SK-N-SH (cell line): ENCODE measurements at regions not wholly inside any gene's neighbourhood (a gene's known extent, or its start where the extent isn't known, plus 50 kb on each side); places are given as distances from the start of the nearest gene placed in this dataset.

Source experiments
- CTCF ChIA-PET: fragments of 300-600, 350-600 bp; formaldehyde crosslinking; extraction: SDS; loops from one replicate; lab custom pipeline; 2021; lab: Yijun Ruan, JAX
- POLR2A ChIA-PET: fragments of 350-600 bp; sonication (Branson Sonifier 250); formaldehyde crosslinking; extraction: SDS; loops from one replicate; lab custom pipeline; 2020; ENCODE audit warnings: antibody characterized with exemption, inconsistent platforms; lab: Yijun Ruan, JAX
- DNase-seq: peaks from one replicate; pipeline ENCODE4 v3.0.0; 2012
- H2AFZ ChIP-seq: fragments of 200-600 bp; sonication (generic); 2 replicates; pipeline ENCODE4 v1.8.1; 2016; ENCODE audit warnings: antibody characterized with exemption, mild to moderate bottlenecking, low read depth
- H3F3A ChIP-seq: fragments of 200-600 bp; sonication (generic); replicated peaks from 2 replicates; pipeline ENCODE3; 2016; ENCODE audit warnings: antibody characterized with exemption, mild to moderate bottlenecking; ENCODE audit not compliant: insufficient read depth
- H3K27ac ChIP-seq, 2 experiments: fragments of 200-500 bp in 1 of 2; fragments of 200-600 bp in 1 of 2; sonication (Bioruptor generic) in 1 of 2; sonication (generic), shearing (Covaris generic) in 1 of 2; 2 replicates each; pipeline versions ENCODE4 v1.5.1 to v1.6.1; 2014 to 2016; ENCODE audit warnings: low read depth in 2 of 2, inconsistent platforms in 1 of 2, low read length in 1 of 2, mild to moderate bottlenecking in 1 of 2, mixed read lengths in 1 of 2
- H3K27me3 ChIP-seq: fragments of 200-600 bp; sonication (generic), shearing (Covaris generic); 2 replicates; pipeline ENCODE4 v1.6.1; 2016; ENCODE audit warnings: mixed run types; ENCODE audit not compliant: insufficient read depth
- H3K36me3 ChIP-seq, 2 experiments: fragments of 200-500 bp in 1 of 2; fragments of 200-600 bp in 1 of 2; sonication (Bioruptor generic) in 1 of 2; sonication (generic) in 1 of 2; replicated peaks in 1 of 2; 2 replicates each; pipeline versions ENCODE3 to v1.5.1; 2014 to 2016; ENCODE audit warnings: low read length in 1 of 2, mild to moderate bottlenecking in 1 of 2; ENCODE audit not compliant: insufficient read depth in 2 of 2, control insufficient read depth in 1 of 2
- H3K4me1 ChIP-seq, 2 experiments: fragments of 200-500 bp in 1 of 2; fragments of 200-600 bp in 1 of 2; sonication (Bioruptor generic) in 1 of 2; sonication (generic), shearing (Covaris generic) in 1 of 2; 2 replicates each; pipeline versions ENCODE4 v1.5.1 to v1.6.1; 2014 to 2016; ENCODE audit warnings: low read depth in 1 of 2, low read length in 1 of 2, mixed run types in 1 of 2; ENCODE audit not compliant: insufficient read depth in 2 of 2, control insufficient read depth in 1 of 2
- H3K4me2 ChIP-seq: fragments of 200-600 bp; sonication (generic), shearing (Covaris generic); 2 replicates; pipeline ENCODE4 v1.6.1; 2017; ENCODE audit warnings: mixed run types
- H3K4me3 ChIP-seq, 2 experiments: fragments of 200-500 bp in 1 of 2; fragments of 200-600 bp in 1 of 2; sonication (Bioruptor generic) in 1 of 2; sonication (generic), shearing (Covaris generic) in 1 of 2; 2 replicates each; pipeline versions ENCODE4 v1.5.1 to v1.8.1; 2014 to 2016; ENCODE audit warnings: low read depth in 2 of 2, inconsistent platforms in 1 of 2, low read length in 1 of 2, mild to moderate bottlenecking in 1 of 2, mixed read lengths in 1 of 2, moderate library complexity in 1 of 2
- H3K79me2 ChIP-seq: fragments of 200-600 bp; sonication (generic); 2 replicates; pipeline ENCODE4 v1.8.1; 2017; ENCODE audit warnings: mild to moderate bottlenecking; ENCODE audit not compliant: insufficient read depth
- H3K9ac ChIP-seq: fragments of 200-600 bp; sonication (generic); 2 replicates; pipeline ENCODE4 v1.6.1; 2017; ENCODE audit warnings: mixed run types
- H3K9me2 ChIP-seq: fragments of 200-600 bp; sonication (generic); 2 replicates; pipeline ENCODE4 v1.6.1; 2017; ENCODE audit warnings: mixed run types
- H3K9me3 ChIP-seq: fragments of 200-600 bp; sonication (generic); 2 replicates; pipeline ENCODE4 v1.6.1; 2017; ENCODE audit warnings: mixed run types, mild to moderate bottlenecking, moderate library complexity
- H4K20me1 ChIP-seq: fragments of 200-600 bp; sonication (generic); 2 replicates; pipeline ENCODE4 v1.6.1; 2017; ENCODE audit warnings: mild to moderate bottlenecking, mixed run types; ENCODE audit not compliant: insufficient read depth
- CHD2 ChIP-seq: fragments of 150-350 bp; IDR thresholded peaks from 2 replicates; pipeline ENCODE4 v1.6.1; 2018; ENCODE audit warnings: low read length; ENCODE audit not compliant: partially characterized antibody
- CTCF ChIP-seq: fragments of 200-600 bp; sonication (generic); IDR thresholded peaks from 2 replicates; pipeline ENCODE4 v1.6.1; 2017; ENCODE audit warnings: antibody characterized with exemption, mild to moderate bottlenecking, moderate library complexity
- GABPA ChIP-seq: IDR thresholded peaks from 2 replicates; pipeline ENCODE4 v1.4.0; 2012; ENCODE audit warnings: low read depth, mild to moderate bottlenecking
- JUND ChIP-seq: IDR thresholded peaks from 2 replicates; pipeline ENCODE4 v1.4.0; 2012
- MAX ChIP-seq: IDR thresholded peaks from 2 replicates; pipeline ENCODE4 v1.4.0; 2012; ENCODE audit warnings: low read depth
- MEF2A ChIP-seq: IDR thresholded peaks from 2 replicates; pipeline ENCODE4 v1.4.0; 2012; ENCODE audit warnings: low read depth, borderline replicate concordance
- MXI1 ChIP-seq: IDR thresholded peaks from 2 replicates; pipeline ENCODE4 v1.6.1; 2012; ENCODE audit warnings: mild to moderate bottlenecking, low read depth, low read length, improper control_type of control experiment
- NFIC ChIP-seq: IDR thresholded peaks from 2 replicates; pipeline ENCODE4 v1.4.0; 2012; ENCODE audit warnings: borderline replicate concordance
- PBX3 ChIP-seq: IDR thresholded peaks from 2 replicates; pipeline ENCODE4; 2012
- RFX5 ChIP-seq: IDR thresholded peaks from 2 replicates; pipeline ENCODE4 v1.6.1; 2012; ENCODE audit warnings: mild to moderate bottlenecking, improper control_type of control experiment, low read length
- SIN3A ChIP-seq: IDR thresholded peaks from 2 replicates; pipeline ENCODE4 v1.6.1; 2012; ENCODE audit warnings: low read depth, mild to moderate bottlenecking, low read length, moderate library complexity, borderline replicate concordance
- SMC3 ChIP-seq: IDR thresholded peaks from 2 replicates; pipeline ENCODE4 v1.6.1; 2012; ENCODE audit warnings: low read depth, low read length, improper control_type of control experiment
- TAF1 ChIP-seq: IDR thresholded peaks from 2 replicates; pipeline ENCODE4 v1.6.1; 2012; ENCODE audit warnings: low read depth, mild to moderate bottlenecking, low read length, moderate library complexity, borderline replicate concordance
- TCF12 ChIP-seq: IDR thresholded peaks from 2 replicates; pipeline ENCODE4 v1.4.0; 2012
- TEAD4 ChIP-seq: IDR thresholded peaks from 2 replicates; pipeline ENCODE4 v1.4.0; 2012; ENCODE audit warnings: mild to moderate bottlenecking, borderline replicate concordance; ENCODE audit not compliant: insufficient read depth
- YY1 ChIP-seq: IDR thresholded peaks from 2 replicates; pipeline ENCODE4 v1.4.0; 2012; ENCODE audit warnings: low read depth, mild to moderate bottlenecking
- ZBTB33 ChIP-seq: IDR thresholded peaks from 2 replicates; pipeline ENCODE4 v1.4.0; 2012; ENCODE audit warnings: low read depth, borderline replicate concordance
- WGBS: methylation state at CpG from one replicate; pipeline ENCODE4 v1.1.6; 2017; ENCODE audit warnings: low lambda C conversion rate; 5-methylcytosine and 5-hydroxymethylcytosine counted together

GRCh38 chr17:55925440-55925839 is 174.6 kb downstream of the PCTP start:
- Histone ChIP-seq H3K27me3 (no peaks in the 10 kb centered on the region), H4K20me1 (no peaks in the 10 kb centered on the region), H3K9ac (no peak overlapping the region), H3K4me3 (no peak overlapping the region), H3K36me3 (no peaks in the 10 kb centered on the region), H3K4me1 (no peaks in the 10 kb centered on the region), H3F3A (no peaks in the 10 kb centered on the region), H3K79me2 (no peaks in the 10 kb centered on the region), H3K9me2 (no peaks in the 10 kb centered on the region), H3K4me2 (no peak overlapping the region), H3K9me3 (no peaks in the 10 kb centered on the region), H2AFZ (no peak overlapping the region), H3K27ac (no peak overlapping the region)
- WGBS: 11% methylated on average over 1 of the region's 1 CpG
- TF ChIP-seq CHD2: no peak
- TF ChIP-seq TEAD4: no peak
- no peak for TF ChIP-seq ZBTB33
- TF ChIP-seq SIN3A: no peak
- no peak for TF ChIP-seq MEF2A
- no peak for TF ChIP-seq RFX5
- TF ChIP-seq GABPA: no peak
- TF ChIP-seq NFIC: no peak
- TF ChIP-seq YY1: no peak
- TF ChIP-seq PBX3: no peak
- TF ChIP-seq JUND: no peak
- no peak for TF ChIP-seq CTCF
- TF ChIP-seq MAX: no peak
- no peak for TF ChIP-seq TAF1
- TF ChIP-seq SMC3: no peak
- TF ChIP-seq TCF12: no peak
- no peak for TF ChIP-seq MXI1
- CTCF ChIA-PET: no interaction called here
- POLR2A ChIA-PET: no interaction called here
- DNase-seq: no peak
